Keratinocyte (primary cell): ENCODE measurements at regions not wholly inside any gene's neighbourhood (a gene's known extent, or its start where the extent isn't known, plus 50 kb on each side); places are given as distances from the start of the nearest gene placed in this dataset.

ENCODE experiments used
- EZH2 ChIP-seq: IDR thresholded peaks from one replicate; pipeline ENCODE4 v1.6.1; 2012; ENCODE audit warnings: inconsistent platforms, mild to moderate bottlenecking, low read length, moderate library complexity
- TF ChIP-seq, protein P1 (sequence below), 3 experiments: IDR thresholded peaks in 1 of 3; conservative IDR thresholded peaks in 1 of 3; optimal IDR thresholded peaks in 1 of 3; 2 replicates in 2 of 3; 3 replicates in 1 of 3; pipeline versions ENCODE3 to v1.5.1; 2011; ENCODE audit warnings: low read length in 3 of 3, mild to moderate bottlenecking in 3 of 3, moderate library complexity in 2 of 3, control low read depth in 1 of 3, inconsistent platforms in 1 of 3; ENCODE audit not compliant: insufficient read depth in 2 of 3; ENCODE audit errors: extremely low read depth in 1 of 3

DNA sequence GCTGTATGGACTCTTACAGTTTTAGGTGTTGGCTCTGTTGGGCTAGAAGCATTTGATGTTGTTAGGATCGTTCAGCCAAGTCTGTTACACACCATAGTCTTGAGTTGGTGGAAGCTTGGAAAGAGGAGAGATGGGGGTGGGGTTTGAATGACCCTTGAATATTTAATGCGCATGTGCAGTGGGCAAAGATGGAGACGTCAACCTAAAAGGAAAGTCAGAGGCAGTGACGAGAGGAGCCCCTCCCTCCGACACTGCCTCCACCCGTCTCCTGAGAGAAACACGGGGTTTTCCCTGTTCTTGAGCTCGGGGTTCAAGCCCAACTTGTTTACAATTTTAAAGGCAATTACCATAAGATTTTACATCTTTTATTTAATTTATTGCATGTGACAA, 311.4 kb downstream of the SHQ1 start:
- no peak for TF ChIP-seq EZH2
- TF ChIP-seq, protein P1, sequence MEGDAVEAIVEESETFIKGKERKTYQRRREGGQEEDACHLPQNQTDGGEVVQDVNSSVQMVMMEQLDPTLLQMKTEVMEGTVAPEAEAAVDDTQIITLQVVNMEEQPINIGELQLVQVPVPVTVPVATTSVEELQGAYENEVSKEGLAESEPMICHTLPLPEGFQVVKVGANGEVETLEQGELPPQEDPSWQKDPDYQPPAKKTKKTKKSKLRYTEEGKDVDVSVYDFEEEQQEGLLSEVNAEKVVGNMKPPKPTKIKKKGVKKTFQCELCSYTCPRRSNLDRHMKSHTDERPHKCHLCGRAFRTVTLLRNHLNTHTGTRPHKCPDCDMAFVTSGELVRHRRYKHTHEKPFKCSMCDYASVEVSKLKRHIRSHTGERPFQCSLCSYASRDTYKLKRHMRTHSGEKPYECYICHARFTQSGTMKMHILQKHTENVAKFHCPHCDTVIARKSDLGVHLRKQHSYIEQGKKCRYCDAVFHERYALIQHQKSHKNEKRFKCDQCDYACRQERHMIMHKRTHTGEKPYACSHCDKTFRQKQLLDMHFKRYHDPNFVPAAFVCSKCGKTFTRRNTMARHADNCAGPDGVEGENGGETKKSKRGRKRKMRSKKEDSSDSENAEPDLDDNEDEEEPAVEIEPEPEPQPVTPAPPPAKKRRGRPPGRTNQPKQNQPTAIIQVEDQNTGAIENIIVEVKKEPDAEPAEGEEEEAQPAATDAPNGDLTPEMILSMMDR (optimal IDR thresholded peaks at IDR 0.05 in 1 of 3, IDR thresholded peaks at IDR 0.05 in 1 of 3, conservative IDR thresholded peaks at IDR 0.05 in 1 of 3; ENCODE audit: extremely low read depth in 1 of 3, insufficient read depth in 2 of 3, low read length in 3 of 3), result no peak
